RWPE2 (cell line): ENCODE measurements at regions not wholly inside any gene's neighbourhood (a gene's known extent, or its start where the extent isn't known, plus 50 kb on each side); places are given as distances from the start of the nearest gene placed in this dataset.

Experiments used
- ATAC-seq: fragments of 200-7000 bp; cut with Tn5 transposase; 3 replicates; pipeline ENCODE4 v1.9.1; 2021; ENCODE audit warnings: low read depth
- DNase-seq: peaks from one replicate; pipeline ENCODE4 v3.0.0-alpha.2; 2020; ENCODE audit warnings: low spot score
- H3K27ac ChIP-seq: fragments of 450-650 bp; 2 replicates; pipeline ENCODE4 v1.5.1; 2017; ENCODE audit warnings: mild to moderate bottlenecking; ENCODE audit not compliant: poor library complexity, severe bottlenecking
- H3K27me3 ChIP-seq: fragments of 250-450 bp; sonication (Bioruptor Pico); 2 replicates; pipeline ENCODE4 v1.5.1; 2021; ENCODE audit warnings: mild to moderate bottlenecking, moderate library complexity; ENCODE audit not compliant: insufficient read depth, poor library complexity, severe bottlenecking
- H3K36me3 ChIP-seq: fragments of 250-450 bp; sonication (Bioruptor Pico); 2 replicates; pipeline ENCODE4 v1.5.1; 2020; ENCODE audit warnings: low read depth, mild to moderate bottlenecking, moderate library complexity
- H3K4me1 ChIP-seq: fragments of 250-450 bp; sonication (Bioruptor Pico); 2 replicates; pipeline ENCODE4 v1.5.1; 2021; ENCODE audit warnings: mild to moderate bottlenecking, moderate library complexity; ENCODE audit not compliant: insufficient read depth, poor library complexity, severe bottlenecking
- H3K4me3 ChIP-seq: fragments of 250-450 bp; sonication (Bioruptor Pico); 2 replicates; pipeline ENCODE4 v1.5.1; 2021; ENCODE audit warnings: mild to moderate bottlenecking, moderate library complexity; ENCODE audit not compliant: severe bottlenecking
- H3K9me3 ChIP-seq: fragments of 250-450 bp; sonication (Bioruptor Pico); 2 replicates; pipeline ENCODE4 v1.5.1; 2021; ENCODE audit warnings: mild to moderate bottlenecking, moderate library complexity; ENCODE audit not compliant: severe bottlenecking
- TF ChIP-seq, protein P1 (sequence below): fragments of 450-650 bp; IDR thresholded peaks from one replicate; pipeline ENCODE4 v1.5.1; 2017; ENCODE audit warnings: mild to moderate bottlenecking, moderate library complexity; ENCODE audit not compliant: poor library complexity, severe bottlenecking

DNA sequence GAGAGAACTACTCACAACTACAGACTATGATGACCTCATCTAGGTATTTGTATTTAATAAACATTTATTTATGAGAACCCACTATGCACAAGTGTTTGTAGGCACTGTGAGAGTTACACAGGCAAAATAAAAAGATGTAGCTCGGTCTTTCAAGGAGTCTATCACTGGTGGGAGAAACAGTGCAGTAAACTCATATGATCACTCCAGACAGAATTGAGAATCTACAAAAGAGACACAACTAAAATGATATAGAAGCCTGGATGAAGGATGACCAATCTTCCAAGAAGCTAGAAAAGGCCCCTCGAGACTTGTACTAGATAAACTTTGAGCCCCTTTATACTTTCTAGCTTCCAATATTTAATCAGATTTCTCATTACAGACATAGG is 70.2 kb upstream of the ZBTB20 start:
- no peaks in the 10 kb centered on the region for H3K27me3 ChIP-seq
- ATAC-seq (peak; percentile 10; the same call in 1 of the 3 replicates), DNase-seq (no peak)
- no peak overlapping the region for H3K4me3 ChIP-seq
- no peaks in the 10 kb centered on the region for H3K36me3 ChIP-seq
- H3K4me1 ChIP-seq = peaks cover 5% of the 10 kb centered on the region
- TF ChIP-seq, protein P1, sequence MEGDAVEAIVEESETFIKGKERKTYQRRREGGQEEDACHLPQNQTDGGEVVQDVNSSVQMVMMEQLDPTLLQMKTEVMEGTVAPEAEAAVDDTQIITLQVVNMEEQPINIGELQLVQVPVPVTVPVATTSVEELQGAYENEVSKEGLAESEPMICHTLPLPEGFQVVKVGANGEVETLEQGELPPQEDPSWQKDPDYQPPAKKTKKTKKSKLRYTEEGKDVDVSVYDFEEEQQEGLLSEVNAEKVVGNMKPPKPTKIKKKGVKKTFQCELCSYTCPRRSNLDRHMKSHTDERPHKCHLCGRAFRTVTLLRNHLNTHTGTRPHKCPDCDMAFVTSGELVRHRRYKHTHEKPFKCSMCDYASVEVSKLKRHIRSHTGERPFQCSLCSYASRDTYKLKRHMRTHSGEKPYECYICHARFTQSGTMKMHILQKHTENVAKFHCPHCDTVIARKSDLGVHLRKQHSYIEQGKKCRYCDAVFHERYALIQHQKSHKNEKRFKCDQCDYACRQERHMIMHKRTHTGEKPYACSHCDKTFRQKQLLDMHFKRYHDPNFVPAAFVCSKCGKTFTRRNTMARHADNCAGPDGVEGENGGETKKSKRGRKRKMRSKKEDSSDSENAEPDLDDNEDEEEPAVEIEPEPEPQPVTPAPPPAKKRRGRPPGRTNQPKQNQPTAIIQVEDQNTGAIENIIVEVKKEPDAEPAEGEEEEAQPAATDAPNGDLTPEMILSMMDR = no peak
- H3K9me3 ChIP-seq = no peaks in the 10 kb centered on the region
- no peak overlapping the region for H3K27ac ChIP-seq

DNA sequence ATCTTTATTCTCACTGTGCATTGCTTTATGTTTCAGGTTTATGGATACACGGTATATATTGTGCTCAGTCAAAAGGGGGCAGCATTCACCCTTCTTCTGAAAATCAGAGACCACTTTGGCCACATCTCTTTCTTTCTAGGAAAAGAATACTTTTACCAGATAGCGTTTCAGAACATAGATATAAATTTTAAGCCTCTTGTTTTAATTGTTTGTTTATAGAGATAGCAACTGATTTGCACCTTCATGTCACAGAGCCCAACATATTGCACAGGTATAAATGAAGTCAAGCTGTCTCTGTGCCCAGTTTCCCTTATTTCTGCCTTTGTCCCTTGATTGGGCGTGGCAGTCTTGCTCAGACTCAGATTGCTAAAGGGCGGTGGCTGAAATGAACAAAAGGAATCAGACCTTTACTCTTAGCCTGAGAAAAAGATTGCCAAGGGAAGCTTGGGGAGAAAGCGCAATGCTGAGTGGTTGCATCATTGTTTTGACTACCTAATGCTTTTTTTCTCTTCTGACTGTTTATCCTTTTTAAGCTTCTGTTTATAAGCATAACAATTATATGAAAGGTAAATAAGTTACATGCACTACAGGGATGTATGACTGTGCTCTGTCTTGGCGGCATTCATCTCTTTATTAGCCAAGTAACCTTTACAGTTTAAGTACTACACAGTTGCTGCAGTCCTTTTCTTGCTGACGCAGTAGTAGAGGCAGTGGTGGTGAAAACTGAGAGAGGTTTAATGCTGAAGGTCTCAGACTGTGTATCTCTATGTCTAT is 70.8 kb upstream of the ZBTB20 start:
- Histone ChIP-seq H3K36me3 (no peaks in the 10 kb centered on the region), H3K4me3 (no peak overlapping the region), H3K9me3 (no peaks in the 10 kb centered on the region), H3K4me1 (peaks cover 5% of the 10 kb centered on the region), H3K27ac (no peak overlapping the region), H3K27me3 (no peaks in the 10 kb centered on the region)
- DNase-seq (no peak), ATAC-seq (peak; percentile 80)
- TF ChIP-seq, protein P1 = peak; percentile 85

DNA sequence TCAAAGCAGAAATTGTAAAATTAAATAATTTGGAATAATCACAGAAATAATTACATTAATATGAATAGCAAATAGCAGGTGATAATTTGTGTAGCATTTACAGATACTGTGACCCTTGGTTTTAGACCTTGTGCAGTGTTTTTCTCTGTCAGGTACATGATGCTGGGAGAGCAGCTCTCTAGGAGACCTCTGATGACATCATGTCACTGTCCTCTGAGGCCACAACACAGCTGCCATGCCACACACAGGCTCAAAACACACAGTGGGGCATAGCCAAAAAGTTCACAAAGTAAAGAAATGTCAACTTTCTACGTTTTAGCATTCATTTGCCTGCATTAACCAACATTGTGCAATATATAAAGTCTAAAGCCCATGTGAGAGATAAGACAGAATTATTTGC is 71.8 kb upstream of the ZBTB20 start:
- ATAC-seq = no peak
- Histone ChIP-seq H3K27me3 (no peaks in the 10 kb centered on the region), H3K4me3 (no peak overlapping the region), H3K27ac (no peak overlapping the region), H3K4me1 (peaks cover 5% of the 10 kb centered on the region), H3K36me3 (no peaks in the 10 kb centered on the region), H3K9me3 (no peaks in the 10 kb centered on the region)
- no peak for DNase-seq
- TF ChIP-seq, protein P1 = no peak

DNA sequence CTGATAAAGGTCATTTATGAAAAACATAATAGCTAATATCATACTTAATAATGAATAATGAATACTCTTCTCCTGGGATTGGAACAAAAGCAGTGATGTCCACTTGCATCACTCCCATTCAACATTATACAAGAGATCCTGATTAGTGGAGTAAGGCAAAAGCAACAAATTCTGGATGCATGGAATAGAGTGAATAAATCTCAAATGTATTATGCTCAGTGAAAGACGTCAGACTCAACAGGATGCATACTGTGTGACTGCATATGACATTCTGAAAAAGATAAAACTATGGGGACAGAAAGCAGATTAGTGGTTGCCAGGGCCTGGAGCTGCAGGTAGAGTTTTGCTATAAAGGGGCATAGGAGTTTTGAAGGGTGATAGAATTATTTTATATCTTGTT is 77.6 kb upstream of the ZBTB20 start:
- ATAC-seq = no peak
- TF ChIP-seq, protein P1 = no peak
- no peak for DNase-seq

DNA sequence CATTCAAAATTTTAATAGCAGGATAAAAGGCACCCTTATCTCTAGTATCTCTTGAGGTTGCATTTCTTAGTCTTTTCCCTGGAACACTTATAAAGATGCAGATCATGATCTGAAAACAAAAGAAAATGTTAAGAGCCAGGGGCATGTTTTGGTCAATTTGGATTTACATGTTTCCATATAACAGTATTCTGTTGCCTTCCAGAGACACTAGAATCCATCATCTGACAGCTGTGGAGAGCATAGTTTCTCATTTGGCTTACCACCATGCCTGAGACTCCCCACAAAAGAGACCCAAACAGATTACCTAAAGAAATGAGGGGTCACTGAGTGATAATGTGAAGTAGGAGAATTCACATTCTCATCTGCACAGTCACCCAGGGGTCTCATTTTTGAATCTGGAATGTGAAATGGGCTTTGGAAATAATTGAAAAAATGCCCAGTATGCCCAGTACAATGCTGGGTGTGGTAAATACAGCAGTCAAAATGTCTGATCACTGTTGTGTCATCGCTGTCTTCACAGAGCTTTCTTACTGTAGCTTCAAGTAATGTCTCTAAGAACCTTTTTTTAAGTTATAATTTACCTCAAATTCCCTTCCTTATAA is 79.9 kb upstream of the ZBTB20 start:
- Histone ChIP-seq H3K4me1 (no peaks in the 10 kb centered on the region), H3K4me3 (no peak overlapping the region), H3K27me3 (no peaks in the 10 kb centered on the region), H3K27ac (no peak overlapping the region), H3K9me3 (no peaks in the 10 kb centered on the region), H3K36me3 (no peaks in the 10 kb centered on the region)
- TF ChIP-seq, protein P1 = no peak
- ATAC-seq = no peak
- DNase-seq = no peak

More for the DNA sequence above, 77.6 kb upstream of the ZBTB20 start:
- H3K4me3 ChIP-seq = no peak overlapping the region
- no peaks in the 10 kb centered on the region for H3K36me3 ChIP-seq
- no peaks in the 10 kb centered on the region for H3K27me3 ChIP-seq
- no peaks in the 10 kb centered on the region for H3K4me1 ChIP-seq
- no peak overlapping the region for H3K27ac ChIP-seq
- H3K9me3 ChIP-seq = no peaks in the 10 kb centered on the region
